Hepatic stellate cell (primary cell): ENCODE measurements at regions not wholly inside any gene's neighbourhood (a gene's known extent, or its start where the extent isn't known, plus 50 kb on each side); places are given as distances from the start of the nearest gene placed in this dataset.

Source experiments
- DNase-seq: peaks from one replicate; pipeline ENCODE4 v3.0.0; 2011; ENCODE audit warnings: low spot score

DNA sequence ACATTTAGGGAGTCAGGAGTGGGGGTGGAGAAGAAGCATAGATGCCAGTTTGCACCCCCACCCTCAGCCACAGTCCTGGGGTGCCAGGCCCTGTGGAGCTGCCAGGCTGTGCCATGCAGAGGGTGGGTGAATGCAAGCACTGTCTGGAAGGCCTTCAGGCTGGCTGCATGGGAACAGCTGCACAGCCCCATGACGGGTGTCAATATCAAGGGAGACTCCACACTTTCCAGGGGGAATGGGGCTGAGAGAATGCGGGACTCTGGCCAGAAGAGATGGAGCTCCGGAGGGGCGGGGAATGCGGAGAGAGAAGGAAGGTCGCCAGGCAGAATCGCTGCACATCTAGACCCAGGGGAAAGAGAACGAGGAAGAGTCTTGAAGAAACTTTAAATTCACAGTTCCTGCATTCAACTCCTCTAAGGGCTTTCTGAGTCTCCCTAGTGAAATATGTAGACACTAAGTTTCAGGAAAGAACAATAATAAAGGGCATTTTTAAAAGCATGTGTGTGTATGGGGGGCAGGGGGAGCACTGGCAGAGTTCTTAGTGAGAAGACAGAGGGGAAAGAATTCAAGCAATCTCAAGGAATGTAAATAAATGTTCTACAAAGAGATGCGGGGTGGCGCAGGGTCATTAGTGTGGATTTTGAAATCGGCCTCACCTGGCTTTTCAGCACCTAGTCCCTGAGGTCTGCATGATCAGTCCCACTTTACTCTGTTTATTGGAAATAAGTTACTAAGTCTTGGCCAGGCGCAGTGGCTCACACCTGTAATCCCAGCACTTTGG lies 59.1 kb downstream of the BOD1 start:
- DNase-seq, result no peak

GRCh38 chr5:173556142-173557028 lies 60.1 kb downstream of the BOD1 start:
- DNase-seq, result no peak

DNA sequence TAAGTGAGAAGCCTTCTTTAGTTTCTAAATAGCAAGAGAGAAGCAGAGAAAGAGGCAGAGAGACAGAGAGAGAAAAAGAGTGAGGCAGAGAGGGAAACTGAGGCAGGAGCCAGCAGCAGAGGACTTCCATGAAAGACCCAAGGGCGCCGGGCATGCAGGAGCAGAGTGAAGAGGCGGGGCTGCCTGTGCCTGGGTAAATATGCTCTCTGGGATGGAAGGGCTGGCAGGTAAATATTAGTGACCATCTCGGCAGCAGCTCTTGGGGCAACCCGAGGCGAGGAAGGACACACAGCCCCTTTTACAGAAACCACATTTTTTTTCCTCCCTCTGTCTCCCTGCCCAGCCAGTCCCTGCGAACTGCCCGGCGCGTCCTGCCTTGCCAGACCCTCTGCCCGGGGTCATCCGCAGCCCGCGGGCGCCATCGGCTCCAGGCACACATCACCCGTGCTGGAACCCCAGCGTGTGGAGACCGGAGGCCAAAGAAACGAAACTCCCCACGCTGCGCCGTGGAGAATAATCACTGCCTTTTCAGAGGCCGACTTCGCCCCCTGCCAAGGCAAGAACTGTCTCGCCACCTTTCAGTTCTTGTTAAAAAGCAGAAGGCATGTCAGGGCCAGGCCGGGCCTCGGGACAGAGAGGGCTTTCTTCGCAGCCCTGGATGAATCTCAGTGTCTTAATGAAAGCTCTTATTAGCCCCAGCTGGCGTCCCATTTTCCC lies 61.3 kb downstream of the BOD1 start:
- DNase-seq, result no peak

GRCh38 chr5:173554038-173554955 lies 62.2 kb downstream of the BOD1 start:
- no peak for DNase-seq

DNA sequence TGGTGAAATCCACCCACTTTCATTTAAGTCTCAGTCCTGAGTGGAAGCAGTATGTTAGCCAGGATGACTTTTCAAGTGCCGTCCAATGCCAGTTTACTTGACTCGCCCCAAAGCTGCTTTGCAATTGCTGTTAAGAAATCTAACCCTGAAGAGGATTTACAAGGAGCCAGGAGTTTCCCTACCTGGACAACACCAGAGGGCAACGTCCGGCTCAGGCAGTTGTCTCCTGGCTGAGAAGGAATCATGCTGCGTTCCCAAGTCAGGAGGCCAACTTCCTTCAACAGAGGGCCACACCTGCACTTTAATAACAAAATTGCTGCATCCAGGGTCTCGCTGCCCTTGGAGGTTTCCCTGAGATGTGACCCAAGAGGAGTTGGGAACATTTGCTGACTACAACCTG lies 65.8 kb downstream of the BOD1 start:
- DNase-seq, result no peak

DNA sequence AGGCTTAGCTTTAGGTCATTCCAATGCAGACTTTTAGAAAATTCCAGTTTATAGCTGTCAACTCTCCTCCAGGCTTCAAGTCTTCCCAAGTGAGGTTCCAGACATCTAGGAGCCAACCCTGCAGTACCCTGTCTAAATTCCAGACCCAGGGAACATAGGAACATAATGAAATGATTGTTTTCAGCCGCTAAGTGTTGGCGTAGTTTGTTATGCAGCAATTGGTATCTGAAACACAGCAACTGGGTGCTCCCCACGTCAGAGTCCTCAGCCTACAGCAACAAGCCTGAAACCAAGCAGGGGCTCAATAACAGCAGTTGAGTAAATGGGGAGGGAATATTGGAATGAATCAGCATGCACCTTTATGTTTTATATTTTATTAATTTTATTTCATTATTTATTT lies 66.8 kb downstream of the BOD1 start:
- DNase-seq, result no peak

DNA sequence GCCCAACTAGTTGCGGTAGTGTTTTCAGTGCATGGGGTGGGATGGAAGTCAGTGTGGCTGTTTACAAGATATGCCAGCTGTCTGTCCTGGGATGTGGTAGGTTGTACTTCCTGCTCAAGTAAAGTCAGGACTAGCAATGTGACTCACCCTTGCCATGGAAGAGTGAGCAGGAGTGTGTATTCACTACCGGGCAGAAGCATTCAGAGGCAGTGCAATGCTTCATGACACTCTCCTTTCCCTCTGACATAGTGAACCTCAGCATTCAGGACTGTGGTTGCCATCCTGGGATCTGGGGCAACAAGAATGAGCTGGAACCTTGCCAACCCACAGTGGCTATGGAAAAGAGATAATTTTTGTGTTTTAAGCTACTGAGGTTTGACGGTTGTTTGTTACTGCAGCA lies 68.9 kb downstream of the BOD1 start:
- peak; percentile 68 for DNase-seq

DNA sequence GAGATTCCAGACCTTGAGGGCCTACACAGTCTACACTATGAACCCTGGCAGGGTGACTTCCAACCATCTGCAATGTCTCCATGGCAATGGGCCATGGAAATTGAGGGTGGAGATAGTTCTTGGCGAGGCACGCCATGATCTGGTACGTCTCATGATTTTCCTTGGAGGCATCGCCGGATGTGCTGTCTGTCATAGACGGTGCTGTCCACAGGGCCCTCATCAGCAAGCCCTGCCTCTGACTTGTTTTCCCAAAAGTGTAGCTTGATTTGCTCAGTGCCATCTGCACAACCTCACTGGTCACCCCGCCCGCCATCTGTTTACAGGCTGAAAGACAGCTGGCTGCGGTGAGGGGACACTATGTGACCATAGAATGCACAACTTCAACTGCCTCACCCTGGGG lies 73.5 kb downstream of the BOD1 start:
- no peak for DNase-seq

DNA sequence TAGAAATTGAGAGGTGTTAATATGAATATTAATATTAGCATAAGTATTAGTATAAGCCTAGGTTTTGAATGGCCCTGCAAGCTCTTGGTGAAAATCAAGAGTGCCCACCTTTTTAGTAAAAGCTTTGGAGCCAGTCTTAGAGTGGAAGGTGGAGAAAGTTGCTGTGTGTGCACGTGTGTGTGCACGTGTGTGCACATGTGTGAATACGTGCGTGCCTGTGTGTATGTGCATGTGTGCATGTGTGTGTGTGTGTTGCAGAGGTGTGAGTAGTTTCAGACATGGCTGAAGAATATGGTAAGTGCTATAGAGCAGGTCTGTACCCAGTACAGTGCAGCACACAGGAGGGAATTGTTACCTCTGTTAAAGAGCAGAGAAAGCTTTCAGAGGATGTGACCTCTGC lies 74.3 kb downstream of the BOD1 start:
- DNase-seq, result no peak

- no peak for DNase-seq
Measured at GRCh38 chr5:173538654-173539053, 77.8 kb downstream of the BOD1 start.

DNA sequence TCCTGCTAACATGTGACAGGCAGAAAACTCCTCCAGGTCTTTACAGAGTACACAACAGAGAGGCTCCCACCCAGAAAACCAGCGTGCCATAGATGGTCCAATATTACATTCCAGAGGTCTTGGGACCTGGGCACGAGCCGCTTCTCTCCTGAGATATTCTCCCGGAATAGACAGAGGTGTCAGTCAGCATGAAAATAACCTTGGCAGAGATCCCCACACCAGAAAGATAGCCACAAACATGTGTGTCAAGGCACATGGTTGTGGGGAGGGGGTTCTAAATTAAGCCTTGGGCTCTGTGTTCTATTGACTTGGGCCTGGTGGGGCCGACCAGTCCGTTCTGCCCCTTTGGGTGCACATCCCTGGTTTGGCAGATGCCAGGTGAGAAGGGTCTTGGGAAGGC lies 78.4 kb downstream of the BOD1 start:
- DNase-seq, result no peak

- no peak for DNase-seq
Measured at GRCh38 chr5:173537228-173537627, 79.2 kb downstream of the BOD1 start.

DNA sequence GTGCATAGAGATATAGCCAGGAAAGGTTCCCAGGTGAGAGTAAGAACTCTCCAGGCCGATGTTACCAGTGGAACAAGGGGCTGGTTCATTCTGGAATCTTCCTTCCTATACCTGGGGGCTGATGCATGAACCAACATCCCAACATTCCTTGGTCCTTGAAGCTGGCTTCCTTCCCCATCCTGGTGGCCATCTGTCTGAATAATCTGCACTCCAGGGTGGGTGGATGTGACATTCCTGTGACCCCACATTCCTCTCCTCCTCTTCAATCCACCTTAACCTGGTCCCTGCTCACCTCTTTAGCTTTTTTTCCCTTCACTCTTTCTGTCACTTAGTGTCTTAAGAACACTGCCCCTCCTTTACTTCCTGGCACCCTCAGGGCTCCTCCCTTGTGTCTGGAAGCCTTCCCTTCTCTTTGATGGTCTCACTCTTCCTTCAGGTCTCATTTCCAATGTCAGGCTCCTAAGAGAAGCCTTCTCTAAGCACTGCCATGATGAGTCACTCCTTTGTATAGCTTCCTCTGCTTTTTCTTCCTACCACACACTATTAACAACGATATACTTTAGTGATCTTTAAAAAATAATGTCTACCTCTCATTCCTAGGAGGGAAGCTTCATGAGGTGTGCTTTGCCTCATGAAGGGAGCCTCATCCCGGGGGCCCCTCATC lies 80.3 kb downstream of the BOD1 start:
- DNase-seq, result no peak

DNA sequence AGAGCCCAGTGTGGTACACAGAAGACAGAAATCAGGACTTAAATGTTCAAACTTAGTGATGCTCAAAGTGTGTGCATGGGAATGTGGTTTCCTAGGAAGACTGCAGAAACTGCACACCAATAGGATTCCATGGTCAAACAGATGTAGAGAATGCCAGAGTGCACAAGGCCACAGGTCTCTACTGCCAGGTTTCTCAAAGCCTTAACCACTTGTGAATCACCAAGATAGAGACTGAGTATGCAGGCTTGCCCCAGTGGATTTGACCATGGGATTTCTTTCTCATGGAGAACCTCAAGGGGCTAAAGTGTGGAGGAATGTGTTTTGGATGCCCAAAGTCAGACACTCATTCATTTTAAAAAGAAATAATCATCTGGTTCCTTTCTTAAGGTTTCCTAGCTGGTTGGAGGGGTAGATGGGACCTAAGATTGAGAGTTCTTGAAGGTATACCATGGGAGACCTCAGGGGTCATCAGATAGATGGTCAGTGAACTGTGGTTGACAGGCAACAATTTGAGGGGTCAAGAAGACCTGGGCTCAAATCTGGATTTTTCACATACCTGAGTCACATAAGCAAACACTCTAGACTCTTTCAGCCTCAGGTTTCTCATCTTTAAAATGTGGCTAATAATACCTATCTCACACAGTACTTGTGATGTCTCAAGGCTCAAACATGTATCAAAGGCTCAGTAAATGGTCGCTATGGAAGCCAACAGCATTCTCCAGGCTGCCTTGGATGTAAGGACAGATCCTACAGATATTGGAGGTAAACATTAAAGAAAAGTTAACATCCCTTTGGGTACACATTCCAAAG lies 81.1 kb downstream of the BOD1 start:
- no peak for DNase-seq

DNA sequence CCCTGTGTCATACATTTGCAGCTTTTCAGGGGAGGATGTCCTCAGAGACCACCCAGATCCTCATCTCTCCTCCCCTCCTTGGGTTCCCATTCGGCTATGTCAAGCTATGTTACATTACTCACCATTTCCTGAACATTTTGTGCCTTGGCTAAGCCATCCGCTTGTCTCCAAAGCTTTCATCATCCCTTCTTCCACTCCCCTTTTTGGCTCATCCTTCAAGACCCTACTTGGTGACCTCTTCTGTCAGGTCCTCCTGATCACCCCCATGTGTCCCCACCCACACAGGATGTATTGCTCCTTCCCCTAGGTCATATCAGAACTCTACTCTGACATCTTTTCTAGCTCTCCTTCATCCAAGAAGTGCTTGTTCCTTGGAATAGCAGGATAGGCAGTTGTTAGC lies 81.8 kb downstream of the BOD1 start:
- DNase-seq, result no peak

- no peak for DNase-seq
Measured at GRCh38 chr5:173534031-173534430, 82.4 kb downstream of the BOD1 start.

- no peak for DNase-seq
Measured at GRCh38 chr5:173532689-173533250, 83.7 kb downstream of the BOD1 start.

DNA sequence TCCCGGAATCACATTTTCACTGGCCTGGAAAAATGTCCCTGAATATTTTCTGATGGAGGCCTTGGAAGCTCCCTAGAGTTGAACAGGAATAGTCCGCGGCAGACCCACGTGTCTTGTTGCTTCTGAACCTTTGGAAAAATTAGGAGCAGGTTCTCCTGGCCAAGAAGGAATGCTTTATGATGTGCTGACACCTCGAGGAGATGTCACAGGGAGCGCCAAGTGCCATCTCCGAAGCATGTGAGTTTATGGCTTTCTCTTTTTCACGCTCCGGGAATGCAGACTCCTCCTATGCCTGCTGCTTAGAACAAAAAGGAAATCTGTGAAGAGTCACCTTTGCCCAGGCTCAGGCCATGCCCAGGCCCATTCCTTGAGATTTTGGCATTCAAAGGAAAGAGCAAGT lies 84.6 kb downstream of the BOD1 start:
- DNase-seq, result no peak

DNA sequence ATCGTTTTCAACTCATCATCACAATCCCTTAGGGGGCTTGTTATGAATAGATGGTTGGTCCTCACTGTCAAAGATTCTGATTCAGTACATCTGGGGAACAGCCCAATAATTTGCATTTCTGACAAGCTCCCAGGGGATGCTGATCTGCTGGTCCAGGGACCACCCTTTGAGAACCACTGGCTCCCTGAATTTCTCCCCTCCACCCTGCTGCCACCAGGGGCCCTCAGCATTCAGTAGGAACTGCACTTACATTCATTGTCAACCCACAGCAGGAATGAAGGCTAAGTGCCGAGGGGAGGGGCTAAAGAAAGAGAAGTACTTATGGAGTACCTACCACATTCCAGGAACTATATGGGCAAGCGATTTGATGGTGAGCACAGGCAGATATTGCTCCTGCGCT lies 85.9 kb downstream of the BOD1 start:
- no peak for DNase-seq

DNA sequence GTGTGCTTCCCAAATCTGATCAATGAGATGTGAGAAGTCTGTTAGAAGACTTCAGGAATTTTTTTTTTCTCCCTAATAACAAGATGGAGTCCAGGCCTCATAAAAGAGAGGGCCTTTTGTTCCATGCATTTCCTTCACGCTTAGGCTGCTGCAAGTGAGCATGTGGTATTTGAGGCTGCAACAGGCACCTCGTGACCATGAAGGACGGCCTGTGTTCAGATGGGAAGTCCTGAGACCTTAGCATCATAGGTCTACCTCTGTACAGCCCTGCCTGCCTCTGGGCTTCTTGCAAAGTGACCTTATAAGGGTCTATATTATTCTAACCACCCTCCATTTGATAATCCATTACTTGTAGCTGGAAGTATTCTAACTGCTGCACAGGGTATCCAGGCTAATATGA lies 86.6 kb downstream of the BOD1 start:
- no peak for DNase-seq
